ENCODE measurements at regions not wholly inside any gene's neighbourhood (a gene's known extent, or its start where the extent isn't known, plus 50 kb on each side); places are given as distances from the start of the nearest gene placed in this dataset.

DNA sequence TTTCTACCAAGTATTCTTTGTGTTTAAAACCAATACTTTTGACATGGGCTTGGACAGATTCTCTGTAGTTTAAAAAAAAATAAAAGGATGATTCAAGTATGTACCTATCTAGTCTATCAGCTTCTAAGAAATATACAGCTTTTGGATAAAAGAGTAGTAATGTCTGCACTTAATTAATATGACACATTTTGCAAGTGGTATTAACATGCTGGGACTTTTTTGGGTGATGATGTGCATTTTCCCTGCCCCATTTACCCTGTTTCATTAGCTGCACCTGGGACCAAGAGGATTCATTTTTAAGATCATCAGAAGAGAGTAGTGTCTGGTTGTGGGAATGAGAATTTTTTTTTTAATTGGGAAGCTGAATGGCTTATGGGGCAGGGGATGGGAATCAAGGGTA is 236.2 kb upstream of the KLF14 start:
- TF ChIP-seq, protein P1, sequence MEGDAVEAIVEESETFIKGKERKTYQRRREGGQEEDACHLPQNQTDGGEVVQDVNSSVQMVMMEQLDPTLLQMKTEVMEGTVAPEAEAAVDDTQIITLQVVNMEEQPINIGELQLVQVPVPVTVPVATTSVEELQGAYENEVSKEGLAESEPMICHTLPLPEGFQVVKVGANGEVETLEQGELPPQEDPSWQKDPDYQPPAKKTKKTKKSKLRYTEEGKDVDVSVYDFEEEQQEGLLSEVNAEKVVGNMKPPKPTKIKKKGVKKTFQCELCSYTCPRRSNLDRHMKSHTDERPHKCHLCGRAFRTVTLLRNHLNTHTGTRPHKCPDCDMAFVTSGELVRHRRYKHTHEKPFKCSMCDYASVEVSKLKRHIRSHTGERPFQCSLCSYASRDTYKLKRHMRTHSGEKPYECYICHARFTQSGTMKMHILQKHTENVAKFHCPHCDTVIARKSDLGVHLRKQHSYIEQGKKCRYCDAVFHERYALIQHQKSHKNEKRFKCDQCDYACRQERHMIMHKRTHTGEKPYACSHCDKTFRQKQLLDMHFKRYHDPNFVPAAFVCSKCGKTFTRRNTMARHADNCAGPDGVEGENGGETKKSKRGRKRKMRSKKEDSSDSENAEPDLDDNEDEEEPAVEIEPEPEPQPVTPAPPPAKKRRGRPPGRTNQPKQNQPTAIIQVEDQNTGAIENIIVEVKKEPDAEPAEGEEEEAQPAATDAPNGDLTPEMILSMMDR (conservative IDR thresholded peaks at IDR 0.05 in 1 of 2, IDR thresholded peaks at IDR 0.05 in 1 of 2; ENCODE audit: low read depth in 1 of 2, low read length in 2 of 2) = no peak
- no peak for TF ChIP-seq EZH2 (IDR thresholded peaks at IDR 0.05; ENCODE audit: low read length, missing control alignments)
